Uterus (tissue), 2 donors: ENCODE measurements at regions not wholly inside any gene's neighbourhood (a gene's known extent, or its start where the extent isn't known, plus 50 kb on each side); places are given as distances from the start of the nearest gene placed in this dataset.

ENCODE experiments used
- POLR2A ChIP-seq, 2 donors: fragments of 450-650 bp; IDR thresholded peaks; one replicate each; pipeline ENCODE4 v1.6.1; 2016; ENCODE audit warnings: antibody characterized with exemption in 2 of 2, mild to moderate bottlenecking in 1 of 2, moderate library complexity in 1 of 2
- TF ChIP-seq, protein P1 (sequence below), 4 experiments: fragments of 200-600 bp in 2 of 4; fragments of 450-650 bp in 2 of 4; sonication (generic) in 2 of 4; IDR thresholded peaks; one replicate each; pipeline ENCODE4 v1.5.1; 2016 to 2019; ENCODE audit warnings: antibody characterized with exemption in 4 of 4, mild to moderate bottlenecking in 2 of 4, moderate library complexity in 1 of 4

DNA sequence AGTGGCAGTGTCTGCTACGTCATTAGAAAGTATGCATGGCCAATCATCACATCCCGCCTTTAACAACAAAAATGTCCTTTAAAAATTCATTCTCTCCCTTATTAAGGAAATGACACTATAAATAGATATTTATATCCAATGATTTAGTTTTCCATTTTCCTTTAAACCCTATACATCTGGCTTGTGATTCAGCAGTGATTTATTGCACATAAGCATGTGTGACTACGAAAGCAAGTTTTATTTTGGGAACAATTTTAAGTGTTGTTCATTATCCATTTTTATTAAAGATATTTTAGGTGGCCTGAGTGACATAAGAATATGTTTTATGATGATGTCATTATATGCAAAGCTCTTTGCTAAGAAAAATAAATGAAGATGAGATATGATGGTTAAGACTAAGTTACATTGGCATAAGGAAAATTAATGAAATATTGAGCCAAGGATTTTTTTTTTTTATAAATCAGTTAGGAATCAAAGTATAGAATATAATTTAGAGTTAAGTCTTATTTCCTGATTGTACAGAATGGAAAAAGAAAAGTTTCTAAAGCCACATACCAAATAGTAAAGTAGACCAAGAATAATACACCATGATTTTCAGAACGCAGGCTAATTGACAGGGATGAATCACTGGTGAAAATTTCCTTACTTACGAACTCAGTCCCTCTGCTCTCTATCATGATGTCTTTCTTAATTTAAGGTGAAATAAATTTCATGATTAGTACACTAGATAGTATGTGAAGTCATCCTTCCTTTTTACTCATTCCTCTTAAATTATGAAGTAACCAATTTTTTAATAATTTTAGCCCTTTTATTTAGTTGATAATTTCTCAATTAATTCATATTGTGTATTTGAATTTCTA, 822.4 kb downstream of the FAT4 start:
- TF ChIP-seq, protein P1, sequence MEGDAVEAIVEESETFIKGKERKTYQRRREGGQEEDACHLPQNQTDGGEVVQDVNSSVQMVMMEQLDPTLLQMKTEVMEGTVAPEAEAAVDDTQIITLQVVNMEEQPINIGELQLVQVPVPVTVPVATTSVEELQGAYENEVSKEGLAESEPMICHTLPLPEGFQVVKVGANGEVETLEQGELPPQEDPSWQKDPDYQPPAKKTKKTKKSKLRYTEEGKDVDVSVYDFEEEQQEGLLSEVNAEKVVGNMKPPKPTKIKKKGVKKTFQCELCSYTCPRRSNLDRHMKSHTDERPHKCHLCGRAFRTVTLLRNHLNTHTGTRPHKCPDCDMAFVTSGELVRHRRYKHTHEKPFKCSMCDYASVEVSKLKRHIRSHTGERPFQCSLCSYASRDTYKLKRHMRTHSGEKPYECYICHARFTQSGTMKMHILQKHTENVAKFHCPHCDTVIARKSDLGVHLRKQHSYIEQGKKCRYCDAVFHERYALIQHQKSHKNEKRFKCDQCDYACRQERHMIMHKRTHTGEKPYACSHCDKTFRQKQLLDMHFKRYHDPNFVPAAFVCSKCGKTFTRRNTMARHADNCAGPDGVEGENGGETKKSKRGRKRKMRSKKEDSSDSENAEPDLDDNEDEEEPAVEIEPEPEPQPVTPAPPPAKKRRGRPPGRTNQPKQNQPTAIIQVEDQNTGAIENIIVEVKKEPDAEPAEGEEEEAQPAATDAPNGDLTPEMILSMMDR (IDR thresholded peaks at IDR 0.05) = no peak
- TF ChIP-seq POLR2A (IDR thresholded peaks at IDR 0.05) = no peak
